CD4-positive, alpha-beta T cell (primary cell): ENCODE measurements at regions not wholly inside any gene's neighbourhood (a gene's known extent, or its start where the extent isn't known, plus 50 kb on each side); places are given as distances from the start of the nearest gene placed in this dataset.

Experiments used
- ATAC-seq: fragments of 200-7000 bp; cut with Tn5 transposase; one replicate; pipeline ENCODE4 v1.10.0; 2022; ENCODE audit warnings: mild to moderate bottlenecking; ENCODE audit not compliant: poor library complexity
- CTCF ChIA-PET: fragments of 350-600 bp; sonication (Branson Sonifier 250); formaldehyde crosslinking; loops from one replicate; lab custom pipeline; 2021; ENCODE audit warnings: antibody characterized with exemption, inconsistent platforms; lab: Charles Lee
- POLR2A ChIA-PET: fragments of 350-600 bp; sonication (Branson Sonifier 250); formaldehyde crosslinking; loops from one replicate; lab custom pipeline; 2021; ENCODE audit warnings: antibody characterized with exemption, inconsistent platforms; lab: Charles Lee
- DNase-seq, 14 experiments: peaks; one replicate each; pipeline ENCODE4 v3.0.0-alpha.2; 2013 to 2020; ENCODE audit warnings: mixed read lengths in 2 of 14
- H3K27ac ChIP-seq, 2 donors: one replicate each; pipeline versions ENCODE4 v1.5.1 to v1.7.0; 2013; ENCODE audit warnings: low read length in 2 of 2, low read depth in 1 of 2, mild to moderate bottlenecking in 1 of 2
- H3K27me3 ChIP-seq, 2 experiments: 1 replicate in 1 of 2; 2 replicates in 1 of 2; pipeline versions ENCODE4 v1.6.1 to v1.7.0; 2013; ENCODE audit warnings: low read length in 2 of 2, control low read depth in 1 of 2, mild to moderate bottlenecking in 1 of 2, moderate library complexity in 1 of 2; ENCODE audit not compliant: insufficient read depth in 2 of 2, control insufficient read depth in 1 of 2
- H3K36me3 ChIP-seq: one replicate; pipeline ENCODE4 v1.6.1; 2013; ENCODE audit warnings: low read length, control low read depth; ENCODE audit not compliant: insufficient read depth
- H3K4me1 ChIP-seq: one replicate; pipeline ENCODE4 v1.6.1; 2013; ENCODE audit warnings: low read length, control low read depth; ENCODE audit not compliant: insufficient read depth
- H3K4me3 ChIP-seq: one replicate; pipeline ENCODE4 v1.5.1; 2013; ENCODE audit warnings: mild to moderate bottlenecking, low read length, moderate library complexity
- H3K9me3 ChIP-seq, 2 experiments: 1 replicate in 1 of 2; 2 replicates in 1 of 2; pipeline versions ENCODE4 v1.6.1 to v1.7.0; 2013; ENCODE audit warnings: low read length in 2 of 2, mild to moderate bottlenecking in 2 of 2, control low read depth in 1 of 2, moderate library complexity in 1 of 2; ENCODE audit not compliant: control insufficient read depth in 1 of 2, insufficient read depth in 1 of 2
- H3K27ac Mint-ChIP-seq: one replicate; pipeline ENCODE4 v1.8.0; 2020; ENCODE audit warnings: mixed read lengths
- H3K27me3 Mint-ChIP-seq: one replicate; pipeline ENCODE4 v1.8.0; 2021; ENCODE audit warnings: mixed read lengths
- H3K36me3 Mint-ChIP-seq: one replicate; pipeline ENCODE4 v1.8.0; 2021; ENCODE audit warnings: low read depth, mixed read lengths
- H3K4me1 Mint-ChIP-seq: one replicate; pipeline ENCODE4 v1.8.0; 2021; ENCODE audit warnings: low read depth, mixed read lengths
- H3K4me3 Mint-ChIP-seq: one replicate; pipeline ENCODE4 v1.8.0; 2020; ENCODE audit warnings: mild to moderate bottlenecking, mixed read lengths
- H3K9me3 Mint-ChIP-seq: one replicate; pipeline ENCODE4 v1.8.0; 2020; ENCODE audit warnings: mixed read lengths
- intact Hi-C, 2 experiments: fragments of 100-400 bp; cut with DNase I in 1 of 2; cut with micrococcal nuclease in 1 of 2; formaldehyde crosslinking; loops; one replicate each; pipeline versions ENCODE4 v1.15.1 to v1.9.0; 2023 to 2025; cut with DNase I, micrococcal nuclease
- TF ChIP-seq, protein P1 (sequence below): fragments of 200-600 bp; IDR thresholded peaks from one replicate; pipeline ENCODE4 v1.8.0; 2022; ENCODE audit warnings: antibody characterized with exemption, mild to moderate bottlenecking

DNA sequence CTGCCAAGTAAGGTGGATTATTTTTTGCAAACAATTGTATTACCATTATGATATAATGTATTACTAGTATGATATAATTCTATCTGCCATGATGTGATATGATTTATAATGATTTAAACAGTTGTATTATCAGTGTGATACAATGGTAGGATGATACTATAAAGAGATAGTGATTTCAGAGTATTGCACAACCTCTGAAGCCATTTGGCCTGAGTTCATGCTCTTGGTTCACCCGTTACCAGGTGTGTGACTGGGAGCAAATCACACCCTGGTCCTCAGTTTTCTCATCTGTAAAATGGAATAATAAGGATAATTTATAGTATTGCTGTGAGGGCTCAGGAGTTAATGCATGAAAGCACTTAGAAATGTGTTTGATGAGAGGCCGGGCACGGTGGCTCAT lies 905.0 kb upstream of the RBFOX1 start:
- Histone ChIP-seq H3K9me3 (peaks cover 0 to 19% of the 10 kb centered on the region in 2 experiments), H3K4me1 (no peaks in the 10 kb centered on the region), H3K4me3 (no peak overlapping the region), H3K27me3 (no peaks in the 10 kb centered on the region), H3K27ac (no peak overlapping the region), H3K36me3 (no peaks in the 10 kb centered on the region)
- ChIA-PET CTCF (no interaction called here), POLR2A (no interaction called here)
- Mint-ChIP-seq H3K4me1 (no peaks in the 10 kb centered on the region), H3K9me3 (peaks cover 10% of the 10 kb centered on the region), H3K36me3 (no peaks in the 10 kb centered on the region), H3K27ac (no peak overlapping the region), H3K4me3 (no peak overlapping the region), H3K27me3 (no peaks in the 10 kb centered on the region)
- no peak for DNase-seq
- TF ChIP-seq, protein P1, sequence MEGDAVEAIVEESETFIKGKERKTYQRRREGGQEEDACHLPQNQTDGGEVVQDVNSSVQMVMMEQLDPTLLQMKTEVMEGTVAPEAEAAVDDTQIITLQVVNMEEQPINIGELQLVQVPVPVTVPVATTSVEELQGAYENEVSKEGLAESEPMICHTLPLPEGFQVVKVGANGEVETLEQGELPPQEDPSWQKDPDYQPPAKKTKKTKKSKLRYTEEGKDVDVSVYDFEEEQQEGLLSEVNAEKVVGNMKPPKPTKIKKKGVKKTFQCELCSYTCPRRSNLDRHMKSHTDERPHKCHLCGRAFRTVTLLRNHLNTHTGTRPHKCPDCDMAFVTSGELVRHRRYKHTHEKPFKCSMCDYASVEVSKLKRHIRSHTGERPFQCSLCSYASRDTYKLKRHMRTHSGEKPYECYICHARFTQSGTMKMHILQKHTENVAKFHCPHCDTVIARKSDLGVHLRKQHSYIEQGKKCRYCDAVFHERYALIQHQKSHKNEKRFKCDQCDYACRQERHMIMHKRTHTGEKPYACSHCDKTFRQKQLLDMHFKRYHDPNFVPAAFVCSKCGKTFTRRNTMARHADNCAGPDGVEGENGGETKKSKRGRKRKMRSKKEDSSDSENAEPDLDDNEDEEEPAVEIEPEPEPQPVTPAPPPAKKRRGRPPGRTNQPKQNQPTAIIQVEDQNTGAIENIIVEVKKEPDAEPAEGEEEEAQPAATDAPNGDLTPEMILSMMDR: no peak
- intact Hi-C loops: no loop called here
- no peak for ATAC-seq

DNA sequence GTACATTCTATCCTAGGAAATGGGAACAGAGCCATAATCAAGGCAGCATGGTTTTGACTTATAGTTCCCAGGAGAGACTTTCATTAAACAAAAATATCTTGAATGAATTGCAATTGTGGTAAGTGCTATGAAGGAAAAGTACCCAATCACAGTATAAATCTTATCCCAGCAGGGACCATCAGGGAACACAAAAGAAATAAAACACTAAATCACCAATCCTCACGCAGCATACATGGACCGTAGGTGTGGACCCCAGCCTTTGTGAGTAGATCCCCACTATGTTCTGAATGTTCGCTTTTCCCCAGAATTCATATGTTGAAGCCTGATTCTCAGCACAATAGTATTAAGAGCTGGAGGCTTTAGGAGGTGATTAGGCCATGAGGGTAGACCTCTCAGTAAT lies 925.0 kb upstream of the RBFOX1 start:
- TF ChIP-seq, protein P1: no peak
- no peak for ATAC-seq
- Histone ChIP-seq H3K36me3 (no peaks in the 10 kb centered on the region), H3K27me3 (no peaks in the 10 kb centered on the region), H3K27ac (no peak overlapping the region), H3K4me1 (no peaks in the 10 kb centered on the region), H3K4me3 (no peak overlapping the region), H3K9me3 (peaks cover 4 to 5% of the 10 kb centered on the region in 2 experiments)
- no peaks in the 10 kb centered on the region for H3K4me1 Mint-ChIP-seq
- H3K27me3 Mint-ChIP-seq: no peaks in the 10 kb centered on the region
- POLR2A ChIA-PET: no interaction called here
- no peak overlapping the region for H3K4me3 Mint-ChIP-seq
- no peaks in the 10 kb centered on the region for H3K36me3 Mint-ChIP-seq
- H3K27ac Mint-ChIP-seq: no peak overlapping the region
- intact Hi-C loops: no loop called here
- CTCF ChIA-PET: no interaction called here
- peaks cover 10% of the 10 kb centered on the region for H3K9me3 Mint-ChIP-seq
- DNase-seq: no peak

DNA sequence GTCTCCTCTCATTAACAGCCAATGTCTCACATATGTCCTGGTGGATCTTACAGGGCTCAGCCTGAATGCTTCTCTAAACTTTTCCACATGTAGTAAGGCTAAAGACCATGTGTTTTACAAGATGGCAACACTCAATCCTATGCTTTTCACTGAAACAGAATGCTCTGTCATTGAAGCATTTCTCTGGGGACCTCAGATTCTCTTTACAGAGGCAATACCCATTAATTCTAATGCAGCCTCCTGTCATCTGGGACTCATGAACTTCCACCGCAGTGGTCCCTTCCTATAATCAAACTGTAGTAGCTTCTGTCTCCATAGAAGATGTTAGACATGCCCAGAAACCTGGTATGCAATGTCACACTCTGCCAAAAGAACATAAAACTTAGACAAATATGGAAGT lies 926.6 kb upstream of the RBFOX1 start:
- no peaks in the 10 kb centered on the region for H3K27me3 ChIP-seq
- CTCF ChIA-PET: no interaction called here
- intact Hi-C loops: no loop called here
- H3K4me3 Mint-ChIP-seq: no peak overlapping the region
- H3K36me3 ChIP-seq: no peaks in the 10 kb centered on the region
- no peak for DNase-seq
- H3K4me1 ChIP-seq: no peaks in the 10 kb centered on the region
- TF ChIP-seq, protein P1: no peak
- peaks cover 2 to 4% of the 10 kb centered on the region in 2 experiments for H3K9me3 ChIP-seq
- H3K9me3 Mint-ChIP-seq: peaks cover 13% of the 10 kb centered on the region
- ATAC-seq: no peak
- no peaks in the 10 kb centered on the region for H3K4me1 Mint-ChIP-seq
- POLR2A ChIA-PET: no interaction called here
- no peak overlapping the region for H3K4me3 ChIP-seq
- no peak overlapping the region for H3K27ac ChIP-seq
- no peaks in the 10 kb centered on the region for H3K27me3 Mint-ChIP-seq
- no peaks in the 10 kb centered on the region for H3K36me3 Mint-ChIP-seq
- no peak overlapping the region for H3K27ac Mint-ChIP-seq
